GM19240 (cell line): ENCODE measurements at regions not wholly inside any gene's neighbourhood (a gene's known extent, or its start where the extent isn't known, plus 50 kb on each side); places are given as distances from the start of the nearest gene placed in this dataset.
"Not testable (repeated sequence)": the region's sequence is repeated elsewhere in the genome, so short reads cannot be mapped to it uniquely, and the experiment has no call there.

Experiments used
- DNase-seq: peaks from one replicate; pipeline ENCODE4 v3.0.0; 2011; ENCODE audit warnings: low spot score; ENCODE audit not compliant: insufficient read length

DNA sequence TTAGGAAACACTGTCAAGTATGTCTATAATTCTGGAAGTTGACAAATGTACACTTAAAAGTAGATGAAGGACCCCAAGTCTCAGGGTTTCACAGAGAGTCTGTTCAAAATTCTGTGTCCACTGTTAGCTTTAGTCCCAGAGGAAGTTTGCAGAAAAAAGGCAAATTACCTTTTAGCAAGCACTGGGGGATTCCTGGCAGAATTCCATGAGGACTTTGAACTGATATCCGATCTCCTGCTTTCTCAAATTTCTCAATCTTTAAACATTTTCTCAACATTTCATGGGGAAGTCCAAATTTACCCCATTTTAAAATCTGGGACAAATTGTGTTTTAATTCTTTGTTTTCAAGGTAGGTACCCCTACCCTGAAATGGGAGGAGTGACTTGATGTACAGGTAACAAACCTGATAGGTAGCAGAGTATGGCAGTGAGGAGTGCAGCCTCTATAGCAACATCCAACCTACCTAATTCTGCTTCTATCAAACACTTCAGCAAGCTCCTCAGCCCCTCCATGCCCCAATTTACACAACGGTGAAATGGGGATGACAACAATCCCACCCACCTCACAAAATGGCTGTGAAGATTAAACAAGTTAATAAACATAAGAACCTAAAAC is 344.9 kb downstream of the OMA1 start:
- DNase-seq, result no peak

DNA sequence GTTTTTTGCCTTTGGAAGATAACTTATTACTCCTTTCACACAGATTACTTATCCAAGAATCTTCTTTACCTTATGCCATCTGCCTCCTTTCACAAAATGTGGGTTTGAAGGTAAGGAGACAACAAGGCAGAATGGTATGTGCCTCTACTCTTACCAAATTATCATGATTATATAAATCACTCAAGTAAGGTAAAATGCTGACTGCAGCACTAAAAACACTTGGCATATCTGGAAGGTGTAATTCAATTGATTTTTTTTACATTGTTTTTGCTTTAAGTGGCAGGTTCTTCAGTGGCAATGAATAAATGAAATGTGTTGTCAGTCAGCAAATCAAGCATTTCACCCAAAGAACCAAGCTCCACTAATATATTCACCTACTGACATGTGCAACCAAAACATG is 346.1 kb downstream of the OMA1 start:
- no peak for DNase-seq

DNA sequence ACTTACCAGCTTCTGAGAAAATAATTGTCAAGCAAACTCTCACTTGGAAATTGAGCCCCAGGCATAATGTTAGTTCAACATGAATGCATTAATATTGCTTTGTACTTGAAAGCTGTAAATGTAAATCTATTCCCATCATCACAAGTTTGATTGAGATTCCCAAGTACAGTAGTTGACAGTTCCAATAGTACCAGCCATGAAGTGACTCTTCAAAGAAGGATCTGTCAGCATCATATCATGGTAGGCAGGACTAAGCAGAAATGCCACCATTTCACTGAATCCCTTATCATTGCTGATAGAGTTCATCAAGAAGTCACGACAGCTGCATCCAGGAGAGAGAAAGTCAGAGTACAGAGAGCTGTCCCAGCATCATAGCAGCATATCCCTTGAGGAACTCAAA is 348.7 kb downstream of the OMA1 start:
- no peak for DNase-seq

DNA sequence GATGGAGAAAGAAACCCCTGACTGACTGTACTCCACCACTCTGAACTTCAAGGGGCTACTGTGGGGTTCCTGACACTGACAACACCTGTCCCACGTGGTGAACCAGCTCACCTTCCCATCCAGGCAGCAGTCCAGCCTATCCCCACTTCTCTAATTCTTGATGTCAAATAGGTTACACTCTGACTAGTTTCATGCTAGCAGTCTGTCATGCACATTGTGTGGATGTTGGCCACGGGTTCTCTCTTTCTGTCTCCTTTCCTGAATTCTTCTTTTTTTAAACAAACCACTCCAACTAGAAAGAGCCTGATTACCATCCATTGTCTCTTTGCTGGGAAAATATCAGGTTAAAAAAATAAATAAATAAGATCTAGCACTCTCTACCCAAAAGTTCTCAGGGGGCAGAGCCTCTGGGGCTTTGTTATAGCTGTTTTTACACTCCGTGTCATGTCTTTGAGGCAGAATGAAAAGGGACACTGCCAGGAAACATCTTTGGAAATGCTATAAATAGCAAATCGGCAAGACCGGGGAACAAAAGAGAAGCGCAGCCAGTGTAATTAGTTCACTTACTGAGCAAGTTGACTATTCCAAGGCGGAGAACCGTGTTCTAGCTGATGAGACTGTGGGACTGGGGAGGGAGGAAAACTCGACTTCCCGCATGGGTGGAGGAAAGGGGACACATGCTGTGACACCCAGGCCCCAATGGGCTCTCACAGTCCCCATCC is 356.1 kb downstream of the OMA1 start:
- no peak for DNase-seq

DNA sequence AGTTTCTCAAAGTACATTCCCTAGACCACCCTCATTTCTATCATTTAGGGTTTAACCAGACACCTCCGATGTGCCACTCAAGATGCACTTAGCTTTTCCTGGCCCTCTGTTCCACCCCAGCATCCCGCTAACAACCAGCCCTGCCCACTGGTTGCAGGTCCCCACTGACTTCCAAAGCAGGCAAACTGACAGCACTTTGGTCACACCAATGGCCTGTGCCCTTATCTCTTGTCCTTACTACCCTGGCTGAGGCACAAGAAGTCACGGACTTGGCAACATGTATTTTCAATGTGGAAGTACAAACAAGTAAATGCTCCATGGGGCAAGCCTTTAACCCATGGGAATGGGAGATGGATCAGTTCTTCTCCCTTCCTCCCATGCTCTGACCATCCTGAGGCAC is 357.1 kb downstream of the OMA1 start:
- no peak for DNase-seq

DNA sequence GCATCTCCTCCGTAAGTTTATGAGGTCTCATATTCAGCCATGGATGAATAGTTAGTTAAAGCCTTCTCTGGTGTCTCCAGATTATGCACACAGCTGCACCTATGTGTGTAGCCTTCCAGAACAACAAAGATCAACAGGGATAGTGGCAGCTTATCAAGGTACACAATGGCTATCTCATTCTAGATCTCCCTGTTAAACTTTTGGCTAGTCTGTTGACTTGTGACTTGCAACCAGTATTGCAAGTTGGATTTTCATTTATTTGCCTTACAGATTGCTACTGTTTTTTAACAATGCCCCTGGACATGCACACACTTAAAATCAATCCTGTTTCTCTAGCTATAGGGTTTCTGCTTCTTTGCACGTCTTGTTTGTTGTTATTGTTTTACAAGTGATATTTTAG is 363.2 kb downstream of the OMA1 start:
- DNase-seq, result no peak

DNA sequence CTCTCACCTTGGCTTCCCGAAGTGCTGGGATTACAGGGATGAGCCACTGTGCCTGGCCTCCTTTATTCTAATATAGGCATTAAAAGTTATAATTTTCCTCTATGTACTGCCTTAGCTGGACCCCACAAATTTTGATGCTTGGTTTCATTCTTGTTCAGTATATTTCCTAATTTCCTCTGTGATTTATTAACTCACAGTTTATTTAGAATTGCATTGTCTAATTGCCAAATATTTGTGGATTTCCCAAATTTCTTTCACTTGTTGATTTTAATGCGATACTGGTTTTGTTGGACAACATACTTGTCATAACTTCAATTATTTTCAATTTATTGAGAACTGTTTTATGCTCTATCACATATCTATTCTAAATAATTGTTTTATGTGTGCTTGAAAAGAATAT is 366.0 kb downstream of the OMA1 start:
- DNase-seq, result no peak

DNA sequence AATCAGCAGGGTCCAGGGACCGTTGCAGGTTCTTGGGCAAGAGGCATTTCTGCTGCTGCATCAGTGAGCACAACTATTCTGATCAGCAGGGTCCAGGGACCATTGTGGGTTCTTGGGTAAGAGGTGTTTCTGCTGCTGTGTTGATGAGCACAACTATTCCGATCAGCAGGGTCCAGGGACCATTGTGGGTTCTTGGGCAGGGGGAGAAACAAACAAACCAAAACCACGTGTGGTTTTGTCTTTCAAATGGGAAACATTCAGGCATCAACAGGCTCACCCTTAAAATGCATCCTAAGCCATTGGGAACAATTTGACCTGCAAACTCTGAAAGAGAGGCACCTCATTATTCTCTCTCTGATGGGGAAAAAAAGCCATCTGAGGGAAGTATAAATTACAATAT is 377.4 kb downstream of the OMA1 start:
- not testable (repeated sequence) for DNase-seq

DNA sequence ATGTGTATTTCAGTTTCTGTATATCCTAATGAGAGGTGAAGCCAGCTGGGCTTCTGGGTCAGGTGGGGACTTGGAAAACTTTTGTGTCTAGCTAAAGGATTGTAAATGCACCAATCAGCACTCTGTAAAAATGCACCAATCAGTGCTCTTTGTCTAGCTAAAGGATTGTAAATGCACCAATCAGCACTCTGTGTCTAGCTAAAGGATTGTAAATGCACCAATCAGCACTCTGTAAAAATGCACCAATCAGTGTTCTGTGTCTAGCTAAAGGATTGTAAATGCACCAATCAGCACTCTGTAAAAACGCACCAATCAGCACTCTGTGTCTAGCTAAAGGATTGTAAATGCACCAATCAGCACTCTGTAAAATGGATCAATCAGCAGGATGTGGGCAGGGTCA is 379.4 kb downstream of the OMA1 start:
- not testable (repeated sequence) for DNase-seq

DNA sequence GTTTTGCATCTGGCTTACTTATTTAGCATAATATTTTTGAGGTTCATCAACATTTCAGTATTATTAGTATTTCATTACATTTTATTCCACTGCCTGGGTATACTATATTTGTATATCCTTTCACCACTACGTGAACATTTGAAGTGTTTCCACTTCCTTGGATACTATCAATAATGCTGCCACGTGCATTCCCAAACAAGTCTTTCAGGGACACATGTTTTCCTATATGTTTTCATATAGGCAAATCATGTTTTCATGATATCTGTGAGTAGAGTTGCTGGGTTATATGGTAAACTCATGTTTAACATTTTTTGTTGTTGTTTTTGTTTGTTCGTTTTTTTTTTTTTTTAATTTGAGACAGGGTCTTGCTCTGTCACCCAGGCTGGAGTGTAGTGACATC is 380.1 kb downstream of the OMA1 start:
- DNase-seq, result no peak

DNA sequence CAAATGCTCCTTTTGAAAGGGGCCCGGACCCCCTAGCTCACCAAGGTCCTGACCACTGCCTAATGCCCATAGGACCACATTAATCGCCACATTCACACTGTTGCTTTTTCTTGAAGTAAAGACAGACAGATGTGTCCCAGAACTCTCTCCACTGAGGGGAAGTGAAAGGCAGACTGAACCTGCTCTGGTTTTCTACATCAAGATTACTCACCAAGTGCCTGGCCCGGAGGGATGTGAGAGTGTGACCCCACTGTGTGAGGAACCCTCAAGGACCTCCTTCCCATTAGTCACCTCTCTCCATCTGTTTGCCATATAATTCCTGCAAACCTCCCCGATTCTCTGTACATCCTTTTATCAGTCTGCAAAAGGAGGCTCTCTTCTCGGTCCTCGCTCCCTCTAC is 381.5 kb downstream of the OMA1 start:
- DNase-seq, result no peak

DNA sequence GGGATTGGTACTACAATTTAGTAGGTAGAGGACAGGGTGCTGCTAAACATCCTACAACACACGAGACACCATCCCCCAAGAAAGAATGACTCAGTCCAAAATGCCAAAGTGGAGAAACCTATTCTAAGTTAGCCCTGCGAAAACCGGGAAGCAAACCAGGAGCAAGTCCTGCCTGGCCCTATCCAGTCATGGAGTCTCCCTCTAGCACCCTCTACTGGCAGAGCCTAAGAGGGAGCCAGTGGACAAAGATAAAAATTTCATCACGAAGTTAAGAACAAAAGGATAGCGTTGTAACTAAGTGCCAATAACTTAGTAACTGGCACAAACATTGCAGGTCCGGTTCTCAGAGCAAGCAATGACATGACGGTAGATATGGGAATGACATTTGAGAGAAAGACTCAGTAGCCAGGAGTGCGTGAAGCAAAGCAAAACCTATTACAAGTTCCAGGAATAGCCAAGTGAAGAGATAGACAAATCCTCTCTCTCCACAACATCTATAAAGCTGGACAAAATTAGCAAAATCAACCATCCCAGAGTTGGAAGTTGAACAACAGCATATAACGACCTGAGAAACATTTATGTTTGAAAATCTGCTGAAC is 383.5 kb downstream of the OMA1 start:
- no peak for DNase-seq

DNA sequence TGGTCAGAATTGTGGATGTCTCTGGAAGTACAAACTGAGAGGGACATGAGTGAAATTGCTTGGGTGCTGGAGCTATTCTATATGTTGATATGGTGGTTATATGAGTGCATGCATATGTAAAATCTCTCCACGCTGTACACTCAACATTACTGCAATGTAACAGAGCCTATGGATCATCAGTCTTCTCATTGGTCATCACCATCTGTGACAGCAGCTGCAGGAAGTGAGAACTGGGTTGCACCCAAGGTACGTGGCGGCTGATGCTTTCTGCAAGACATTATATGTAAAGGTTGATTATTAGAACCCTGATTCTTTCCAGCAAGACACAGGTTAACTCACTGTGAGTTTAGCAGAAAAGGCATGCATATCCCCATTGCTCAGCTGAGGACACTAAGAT is 387.1 kb downstream of the OMA1 start:
- no peak for DNase-seq

DNA sequence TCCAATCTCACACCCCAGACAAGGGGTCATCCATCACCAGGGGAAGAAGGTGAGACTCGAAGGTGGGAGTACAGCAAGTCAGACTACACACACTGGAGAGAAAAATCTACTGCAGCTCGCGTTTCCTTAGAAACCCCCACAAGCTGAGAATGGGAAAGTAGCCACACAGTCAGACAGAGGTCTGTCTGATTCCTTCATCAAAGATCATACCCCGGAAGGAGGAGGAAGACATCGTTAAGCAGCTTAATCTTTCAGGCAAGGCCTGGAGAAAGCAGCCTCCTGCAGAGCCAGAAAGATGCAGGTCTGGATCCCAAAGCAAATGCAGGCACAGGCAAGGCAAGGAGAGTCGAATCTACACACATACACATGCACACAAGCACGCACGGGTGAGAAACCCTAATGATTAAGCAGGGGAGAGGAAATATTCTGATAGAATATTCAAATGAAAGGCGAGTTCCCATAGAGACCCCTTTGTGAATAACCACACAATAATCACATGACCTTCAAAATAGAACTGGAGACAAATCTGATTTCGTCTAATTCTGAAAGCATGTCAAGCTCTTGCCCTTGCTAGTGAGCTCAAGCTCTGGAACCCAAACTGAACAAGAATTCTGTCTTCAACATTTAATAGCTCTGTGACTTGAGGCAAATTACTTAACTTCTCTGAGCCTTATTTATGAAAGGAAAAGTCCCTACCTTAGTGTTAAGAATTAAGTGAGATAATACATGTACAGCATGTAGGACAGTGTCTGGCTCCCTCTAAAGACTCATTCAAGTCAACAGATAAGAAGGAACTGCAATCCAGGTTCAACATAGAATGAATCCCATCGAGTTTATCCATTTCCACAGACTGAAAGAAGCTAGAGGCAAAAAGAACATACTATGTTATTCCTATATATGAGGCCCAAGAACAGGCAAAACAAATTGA is 387.8 kb downstream of the OMA1 start:
- DNase-seq, result no peak

DNA sequence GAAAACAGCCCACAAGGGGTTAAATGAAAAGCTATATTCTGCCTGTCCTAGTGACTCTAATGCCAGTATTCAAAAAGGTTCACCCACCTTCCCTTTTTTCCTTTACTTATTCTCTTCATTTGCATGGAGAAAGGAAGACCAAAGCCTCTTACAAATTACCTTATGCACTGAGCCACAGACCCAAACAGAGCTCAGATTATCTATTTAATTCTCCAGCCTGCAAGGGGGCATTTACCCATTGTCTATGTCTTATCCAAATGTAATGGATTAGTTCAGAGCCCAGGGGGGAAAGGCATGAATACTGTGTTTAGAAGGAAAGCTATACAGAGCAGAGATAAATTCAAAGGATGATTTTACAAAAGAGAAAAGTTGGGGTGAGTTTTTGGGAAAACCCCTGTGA is 388.5 kb downstream of the OMA1 start:
- no peak for DNase-seq

DNA sequence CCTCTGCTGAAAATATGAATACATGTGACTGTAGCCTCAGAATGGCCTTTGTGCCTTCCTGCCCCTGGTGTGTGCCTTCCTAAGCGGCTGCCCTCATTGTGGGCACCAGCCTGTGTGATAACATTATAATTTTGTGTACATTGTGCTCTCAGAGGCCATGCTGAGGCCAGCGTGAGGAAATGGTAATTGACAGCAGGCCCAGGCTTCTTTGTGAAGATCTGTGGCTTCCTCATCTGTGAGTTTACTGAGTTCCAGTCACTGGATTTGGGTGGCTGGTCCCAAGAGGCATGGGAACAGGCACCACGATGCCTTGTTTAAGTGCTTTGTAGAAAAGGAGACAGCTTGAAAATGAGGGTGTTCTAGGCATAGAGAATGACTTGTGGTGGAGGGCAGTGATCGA is 389.3 kb downstream of the OMA1 start:
- no peak for DNase-seq

DNA sequence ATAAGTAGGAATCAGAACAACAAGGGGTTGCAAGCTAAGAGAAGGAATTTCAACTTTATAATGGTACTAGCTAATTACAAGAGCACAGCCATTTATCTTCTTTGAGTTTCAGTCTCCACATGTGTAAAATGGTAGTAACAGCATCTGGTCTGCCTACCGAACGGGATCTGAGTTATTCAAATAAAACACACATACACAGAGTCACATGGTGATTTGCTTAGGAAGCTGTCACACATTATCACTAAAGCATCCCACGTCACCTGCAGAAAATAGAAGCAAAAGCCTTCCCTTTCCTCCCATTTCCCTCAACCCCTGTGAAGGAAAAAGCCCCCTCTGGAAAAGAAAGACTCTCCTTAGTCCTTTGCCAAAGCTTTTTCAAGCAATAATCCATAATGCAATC is 389.7 kb downstream of the OMA1 start:
- no peak for DNase-seq

DNA sequence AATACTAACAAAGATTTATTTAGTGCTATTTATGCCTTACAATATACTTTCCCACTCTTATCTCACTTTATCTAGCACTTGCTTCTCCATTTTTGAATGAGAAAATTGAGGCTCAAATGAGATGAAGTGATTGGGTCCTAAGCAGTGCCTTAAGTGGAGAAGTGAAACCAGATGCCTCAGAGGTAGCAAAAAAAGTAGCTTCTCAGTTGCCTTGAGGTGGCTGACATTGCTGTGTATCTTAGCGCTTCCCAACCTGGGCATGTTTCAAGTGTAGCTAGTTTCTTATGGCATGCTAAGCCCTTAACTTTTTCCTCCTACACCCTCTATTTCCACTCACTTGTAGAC is 390.4 kb downstream of the OMA1 start:
- no peak for DNase-seq

DNA sequence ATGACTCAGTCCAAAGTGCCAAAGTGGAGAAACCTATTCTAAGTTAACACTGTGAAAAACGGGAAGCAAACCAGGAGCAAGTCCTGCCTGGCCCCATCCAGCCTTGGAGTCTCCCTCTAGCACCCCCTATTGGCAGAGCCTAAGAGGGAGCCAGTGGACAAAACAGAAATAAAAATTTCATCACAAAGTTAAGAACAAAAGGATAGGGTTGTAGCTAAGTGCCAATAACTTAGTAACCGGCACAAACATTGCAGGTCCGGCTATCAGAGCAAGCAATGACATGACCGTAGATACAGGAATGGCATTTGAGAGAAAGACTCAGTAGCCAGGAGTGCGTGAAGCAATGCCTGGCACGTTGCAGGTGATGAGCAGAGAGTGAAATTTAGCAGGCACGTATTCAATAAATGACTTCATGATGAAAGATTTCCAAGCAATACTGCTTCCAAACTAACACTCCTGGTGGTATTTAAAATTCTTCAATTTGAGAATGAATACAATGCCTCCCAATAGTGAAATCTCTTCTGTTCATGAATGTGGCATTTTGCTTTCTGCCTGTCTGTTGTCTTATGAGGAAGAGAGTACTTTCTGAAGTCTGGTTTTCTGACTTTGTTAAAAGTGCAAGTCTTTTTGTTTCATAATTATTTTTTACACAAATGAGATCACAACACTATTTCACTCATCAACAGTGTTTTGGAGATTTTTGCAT is 391.0 kb downstream of the OMA1 start:
- no peak for DNase-seq

DNA sequence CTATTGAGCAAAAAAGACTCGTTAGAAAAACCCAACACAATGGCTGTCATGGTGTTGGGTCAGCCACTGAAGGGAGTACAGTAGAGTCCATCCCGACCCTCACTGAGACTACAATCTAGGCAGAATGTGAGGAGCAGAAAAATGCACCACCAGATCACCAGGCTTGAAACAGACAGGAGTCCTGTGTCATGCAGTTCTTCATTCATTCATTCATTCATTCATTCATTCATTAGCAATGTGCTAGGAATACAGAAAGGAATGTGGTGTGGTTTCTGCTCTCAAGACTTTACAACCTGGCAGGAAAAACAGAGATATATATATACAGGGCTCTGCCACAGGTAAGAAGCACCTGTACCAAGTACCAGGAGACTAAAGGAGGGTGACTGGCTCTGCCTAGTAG is 392.3 kb downstream of the OMA1 start:
- DNase-seq, result no peak

DNA sequence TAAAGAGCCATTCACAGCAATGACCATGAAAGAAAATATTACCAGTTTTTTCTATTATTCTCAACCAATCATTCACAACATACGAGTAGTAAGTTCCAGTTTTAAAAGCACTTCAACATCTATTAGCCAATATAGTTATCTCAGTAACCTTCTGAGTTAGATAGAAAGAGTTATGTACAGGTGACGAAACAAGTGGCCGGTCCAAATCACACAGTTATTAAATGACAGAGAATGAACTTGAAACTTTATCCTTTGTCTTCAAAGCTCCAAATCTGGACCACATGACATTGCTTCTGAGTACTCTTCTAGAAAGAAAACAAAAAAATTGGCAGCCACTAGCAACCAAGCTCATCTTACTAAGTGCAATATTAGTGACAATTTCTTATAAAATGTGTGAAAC is 393.8 kb downstream of the OMA1 start:
- DNase-seq, result no peak
